ENCODE measurements at regions not wholly inside any gene's neighbourhood (a gene's known extent, or its start where the extent isn't known, plus 50 kb on each side); places are given as distances from the start of the nearest gene placed in this dataset.

DNA sequence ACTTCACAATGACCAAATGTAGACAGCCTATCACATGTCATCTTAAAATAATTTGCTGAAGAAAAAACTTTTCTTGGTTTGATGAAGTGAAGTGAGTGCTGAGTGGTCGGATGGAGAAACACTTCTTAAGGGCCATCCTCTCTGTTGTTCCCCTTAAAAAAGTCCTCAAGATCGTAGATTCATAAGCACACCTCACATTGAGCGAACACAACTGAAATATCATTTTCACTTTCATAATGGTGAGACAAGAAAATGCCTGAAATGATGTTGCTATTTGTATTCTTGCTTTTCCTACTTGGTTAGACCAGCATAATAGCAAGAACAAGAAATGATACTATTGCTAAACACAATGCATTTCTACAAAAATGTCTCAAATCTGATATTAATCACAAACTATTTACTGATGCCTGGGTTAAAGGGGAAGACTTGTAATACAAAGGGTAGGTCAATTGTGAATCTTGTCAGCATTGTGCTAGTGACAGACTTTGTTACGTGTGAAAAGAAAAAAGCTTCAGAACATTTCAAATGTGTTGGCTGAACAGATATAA, 305.6 kb upstream of the NR3C2 start:
- Mint-ChIP-seq H3K9me3 (no peaks in the 10 kb centered on the region), H3K4me1 (ENCODE audit: unreplicated experiment) (no peaks in the 10 kb centered on the region), H3K4me3 (no peak overlapping the region), H3K27me3 (no peaks in the 10 kb centered on the region), H3K36me3 (no peaks in the 10 kb centered on the region), H3K27ac (no peak overlapping the region)
- no peak for DNase-seq (ENCODE audit: extremely low spot score, unreplicated experiment)
- TF ChIP-seq, protein P1, sequence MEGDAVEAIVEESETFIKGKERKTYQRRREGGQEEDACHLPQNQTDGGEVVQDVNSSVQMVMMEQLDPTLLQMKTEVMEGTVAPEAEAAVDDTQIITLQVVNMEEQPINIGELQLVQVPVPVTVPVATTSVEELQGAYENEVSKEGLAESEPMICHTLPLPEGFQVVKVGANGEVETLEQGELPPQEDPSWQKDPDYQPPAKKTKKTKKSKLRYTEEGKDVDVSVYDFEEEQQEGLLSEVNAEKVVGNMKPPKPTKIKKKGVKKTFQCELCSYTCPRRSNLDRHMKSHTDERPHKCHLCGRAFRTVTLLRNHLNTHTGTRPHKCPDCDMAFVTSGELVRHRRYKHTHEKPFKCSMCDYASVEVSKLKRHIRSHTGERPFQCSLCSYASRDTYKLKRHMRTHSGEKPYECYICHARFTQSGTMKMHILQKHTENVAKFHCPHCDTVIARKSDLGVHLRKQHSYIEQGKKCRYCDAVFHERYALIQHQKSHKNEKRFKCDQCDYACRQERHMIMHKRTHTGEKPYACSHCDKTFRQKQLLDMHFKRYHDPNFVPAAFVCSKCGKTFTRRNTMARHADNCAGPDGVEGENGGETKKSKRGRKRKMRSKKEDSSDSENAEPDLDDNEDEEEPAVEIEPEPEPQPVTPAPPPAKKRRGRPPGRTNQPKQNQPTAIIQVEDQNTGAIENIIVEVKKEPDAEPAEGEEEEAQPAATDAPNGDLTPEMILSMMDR (conservative IDR thresholded peaks at IDR 0.05) = no peak

DNA sequence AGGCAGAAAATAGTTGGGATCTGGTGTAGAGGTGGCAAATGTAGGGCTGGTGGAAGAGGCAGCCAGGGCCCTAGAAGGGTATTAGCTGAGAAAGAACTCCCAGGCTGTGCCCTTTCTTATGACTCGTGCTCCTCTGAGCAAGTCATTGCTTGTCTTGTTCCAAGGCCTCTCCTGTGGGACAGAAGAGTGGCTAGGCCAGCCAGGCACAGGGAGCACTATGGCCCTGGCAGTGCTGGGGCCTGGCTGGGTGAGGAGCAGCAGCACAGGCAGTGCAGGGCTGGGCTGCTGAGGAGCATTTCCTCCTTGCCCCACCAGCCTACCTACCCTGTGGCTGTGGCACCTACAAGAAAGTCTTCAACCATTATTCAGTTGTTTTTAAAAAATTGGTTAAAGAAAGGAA, 298.5 kb upstream of the NR3C2 start:
- Mint-ChIP-seq H3K9me3 (peaks cover 6% of the 10 kb centered on the region), H3K27me3 (no peaks in the 10 kb centered on the region), H3K27ac (no peak overlapping the region), H3K36me3 (no peaks in the 10 kb centered on the region), H3K4me3 (no peak overlapping the region), H3K4me1 (ENCODE audit: unreplicated experiment) (peaks cover 6% of the 10 kb centered on the region)
- DNase-seq (ENCODE audit: extremely low spot score, unreplicated experiment) = no peak
- TF ChIP-seq, protein P1 (conservative IDR thresholded peaks at IDR 0.05) = no peak

DNA sequence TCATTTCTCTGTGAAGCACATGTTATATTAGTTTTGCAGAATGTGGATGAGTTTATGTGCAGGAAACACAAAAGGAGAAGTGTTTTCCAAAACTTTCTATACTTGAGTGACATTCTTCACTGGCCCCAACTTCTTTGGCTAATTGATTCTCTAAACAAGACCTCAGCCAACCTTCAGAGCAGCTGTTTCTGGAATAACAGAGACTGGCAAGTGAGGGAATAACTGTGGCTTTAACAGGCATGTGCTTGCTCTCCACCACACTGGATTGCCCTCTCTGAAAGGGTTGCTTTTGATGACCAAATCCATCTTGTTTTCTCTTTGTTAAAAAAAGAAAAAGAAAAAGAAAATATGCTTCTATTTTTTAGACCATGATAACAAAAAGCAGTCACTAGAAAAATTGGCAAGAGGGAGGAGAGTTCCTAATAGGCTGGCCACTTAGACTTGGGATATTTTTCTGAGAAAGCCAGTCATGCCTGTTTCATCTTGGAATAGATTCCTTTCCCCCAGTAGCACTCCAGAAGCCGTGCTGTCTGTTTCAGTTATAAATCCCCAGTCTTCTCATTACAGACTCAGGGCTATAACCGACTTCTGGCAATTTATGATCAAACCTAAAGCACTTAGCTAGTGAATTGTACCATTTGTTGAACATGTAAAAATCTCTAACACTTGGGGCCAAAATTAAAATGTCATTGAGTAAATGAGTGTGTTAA, 295.0 kb upstream of the NR3C2 start:
- Mint-ChIP-seq H3K27me3 (no peaks in the 10 kb centered on the region), H3K27ac (no peak overlapping the region), H3K4me3 (no peak overlapping the region), H3K36me3 (no peaks in the 10 kb centered on the region), H3K4me1 (ENCODE audit: unreplicated experiment) (peaks cover 6% of the 10 kb centered on the region), H3K9me3 (peaks cover 6% of the 10 kb centered on the region)
- DNase-seq (ENCODE audit: extremely low spot score, unreplicated experiment) = no peak
- TF ChIP-seq, protein P1 (conservative IDR thresholded peaks at IDR 0.05) = no peak

DNA sequence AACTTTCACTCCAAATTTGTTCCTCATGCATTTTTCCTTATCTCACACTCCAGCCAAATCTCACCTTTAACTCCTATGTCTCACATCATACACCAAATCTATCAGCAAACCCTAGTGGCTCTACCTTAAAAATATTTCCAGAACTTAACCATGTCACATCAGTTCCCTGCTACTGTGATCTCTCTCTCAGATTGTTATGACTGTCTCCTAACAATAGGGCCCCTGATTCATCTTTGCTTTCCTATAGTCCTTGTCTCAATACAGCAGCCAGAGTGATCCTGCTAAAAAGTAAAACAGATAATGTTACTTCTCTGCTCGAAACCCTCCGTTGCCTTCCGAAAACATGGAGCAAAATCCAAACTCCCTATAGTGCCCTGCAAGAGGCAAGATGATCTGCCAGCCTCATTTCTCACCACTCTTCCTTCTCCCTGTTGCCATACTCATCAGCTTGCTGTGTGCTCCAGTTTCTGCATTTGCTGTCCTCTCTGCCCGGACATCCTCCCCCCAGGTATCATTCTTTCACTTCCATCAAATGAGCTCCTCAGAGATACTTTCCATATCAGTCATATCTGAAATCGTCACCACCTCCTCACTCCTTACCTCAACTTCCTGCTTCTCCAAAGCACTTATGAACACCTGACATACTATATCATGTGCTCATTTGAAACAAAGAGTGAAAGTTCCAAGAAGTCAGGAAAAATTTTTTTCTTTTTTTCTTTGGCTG, 293.4 kb upstream of the NR3C2 start:
- H3K4me1 Mint-ChIP-seq (ENCODE audit: unreplicated experiment) = peaks cover 6% of the 10 kb centered on the region
- TF ChIP-seq, protein P1 (conservative IDR thresholded peaks at IDR 0.05) = no peak
- no peak overlapping the region for H3K4me3 Mint-ChIP-seq
- DNase-seq (ENCODE audit: extremely low spot score, unreplicated experiment) = no peak
- peaks cover 6% of the 10 kb centered on the region for H3K9me3 Mint-ChIP-seq
- H3K36me3 Mint-ChIP-seq = no peaks in the 10 kb centered on the region
- no peaks in the 10 kb centered on the region for H3K27me3 Mint-ChIP-seq
- H3K27ac Mint-ChIP-seq = no peak overlapping the region

DNA sequence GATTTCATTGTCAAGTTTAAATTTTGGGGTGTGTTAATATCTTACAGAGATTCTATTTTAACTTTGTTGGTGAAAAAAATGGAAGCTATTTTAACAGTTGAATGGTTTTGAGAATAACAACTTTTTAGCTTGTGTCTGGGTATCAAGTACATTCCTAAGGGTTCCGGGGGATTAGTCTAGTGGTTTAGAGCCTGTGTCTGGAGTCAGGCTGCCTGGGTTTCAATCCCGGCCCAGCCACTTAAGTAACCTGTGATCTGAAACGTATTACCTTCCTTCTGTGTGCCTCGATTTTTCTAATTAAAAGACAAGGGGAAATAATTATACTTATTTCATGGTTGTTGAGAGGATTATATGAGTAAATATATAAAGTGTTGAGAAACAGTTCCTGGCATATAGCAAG, 288.6 kb upstream of the NR3C2 start:
- no peak for DNase-seq (ENCODE audit: extremely low spot score, unreplicated experiment)
- TF ChIP-seq, protein P1 (conservative IDR thresholded peaks at IDR 0.05) = no peak
- Mint-ChIP-seq H3K27ac (no peak overlapping the region), H3K4me1 (ENCODE audit: unreplicated experiment) (no peaks in the 10 kb centered on the region), H3K27me3 (no peaks in the 10 kb centered on the region), H3K36me3 (no peaks in the 10 kb centered on the region), H3K4me3 (no peak overlapping the region), H3K9me3 (no peaks in the 10 kb centered on the region)
